HG02973 (cell line): ENCODE measurements at regions not wholly inside any gene's neighbourhood (a gene's known extent, or its start where the extent isn't known, plus 50 kb on each side); places are given as distances from the start of the nearest gene placed in this dataset.

ENCODE experiments used
- ATAC-seq: cut with Tn5 transposase; IDR thresholded peaks from one replicate; pipeline ENCODE4 v1.9.1; 2021; ENCODE audit warnings: moderate library complexity; ENCODE audit not compliant: unreplicated experiment

DNA sequence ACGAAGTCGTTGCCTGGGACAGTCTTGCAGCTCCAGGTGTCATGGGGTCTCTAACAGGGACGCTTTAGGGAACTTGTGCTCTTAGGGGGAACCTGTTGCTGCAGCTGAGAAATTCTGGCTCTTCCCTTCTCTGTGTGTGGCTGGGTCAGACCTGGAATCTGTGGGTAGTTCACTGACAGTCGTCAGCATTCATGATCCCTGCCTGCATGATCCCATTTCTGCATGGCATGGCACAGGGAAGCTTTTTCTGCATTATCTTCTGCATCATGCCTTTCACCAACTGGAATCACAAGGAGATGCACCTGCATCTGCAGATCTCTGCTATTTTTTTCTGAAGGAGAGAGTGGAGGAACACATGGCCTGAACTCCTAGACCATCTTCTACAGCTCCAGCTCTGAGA, 85.6 kb downstream of the SOX9 start:
- no peak for ATAC-seq

DNA sequence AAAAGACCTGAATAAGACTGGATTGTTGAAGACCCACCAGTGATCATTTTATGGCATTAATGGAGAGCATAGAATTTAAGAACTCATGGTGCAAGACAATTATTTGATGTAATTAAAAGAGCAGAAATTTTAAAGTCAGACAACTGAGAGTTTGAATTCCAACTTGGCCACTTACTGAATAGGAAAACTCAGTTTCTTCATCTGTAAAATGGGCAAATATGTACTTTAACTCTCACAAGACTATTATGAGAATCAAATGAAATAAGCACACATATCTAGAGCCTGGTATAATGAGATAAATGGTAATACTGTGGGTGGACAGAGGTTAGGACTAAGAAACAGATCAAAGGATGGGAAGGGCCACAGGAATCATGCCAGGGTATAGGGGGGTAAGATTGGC, 88.0 kb downstream of the SOX9 start:
- ATAC-seq, result no peak

DNA sequence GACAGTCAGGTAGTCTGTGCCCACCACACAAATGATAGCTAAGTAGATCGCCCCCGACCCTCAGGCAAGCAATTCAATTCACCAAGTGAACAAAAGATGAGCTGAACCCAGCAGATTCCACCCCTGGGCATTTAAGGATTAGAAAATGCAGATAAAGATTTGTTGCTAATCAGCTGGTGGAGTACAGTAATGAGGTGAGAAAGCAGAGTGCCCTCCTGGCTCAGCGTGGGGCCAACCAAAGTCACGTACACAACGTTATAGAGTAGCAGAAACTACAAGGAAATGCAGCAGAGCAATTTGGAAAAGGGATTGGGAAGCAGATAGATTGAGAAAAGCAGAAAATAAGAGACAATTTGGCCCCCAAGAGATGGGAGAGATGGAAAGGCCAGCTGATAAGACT, 91.2 kb downstream of the SOX9 start:
- ATAC-seq, result no peak

DNA sequence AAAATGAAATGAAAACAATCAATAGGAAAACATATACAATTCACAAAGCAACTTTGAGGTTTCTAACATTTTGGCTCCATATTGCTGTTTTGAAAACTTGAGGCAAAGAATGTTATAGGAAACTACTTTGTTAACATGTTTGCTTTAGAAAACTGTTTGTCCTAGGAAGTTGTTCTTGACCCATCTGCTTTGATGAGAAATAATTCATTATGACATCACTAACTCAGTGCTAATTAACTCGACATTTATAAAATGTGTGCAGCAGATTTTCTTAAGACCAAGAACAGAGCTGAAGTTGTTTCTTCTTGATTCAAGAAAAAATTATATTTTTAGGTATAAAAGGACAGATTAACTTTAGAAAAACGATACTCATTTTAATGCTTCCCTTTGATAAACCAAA, 94.7 kb downstream of the SOX9 start:
- ATAC-seq, result no peak

DNA sequence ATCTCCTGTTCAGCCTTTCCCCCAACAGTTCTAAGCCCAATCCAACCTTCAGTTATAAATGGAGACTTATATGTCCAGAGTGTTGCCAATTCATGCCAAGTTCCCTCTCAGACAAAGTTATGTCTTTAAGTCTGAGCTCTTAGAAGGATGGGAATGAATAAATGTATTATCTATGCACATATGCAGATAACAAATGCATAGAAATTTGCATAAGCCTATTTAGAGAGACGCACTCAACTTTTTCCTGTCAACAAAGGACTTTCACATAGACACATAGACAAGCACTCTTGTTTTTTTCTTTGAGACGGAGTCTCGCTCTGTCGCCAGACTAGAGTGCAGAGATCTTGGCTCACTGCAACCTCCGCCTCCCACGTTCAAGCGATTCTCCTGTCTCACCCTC, 95.1 kb downstream of the SOX9 start:
- no peak for ATAC-seq

DNA sequence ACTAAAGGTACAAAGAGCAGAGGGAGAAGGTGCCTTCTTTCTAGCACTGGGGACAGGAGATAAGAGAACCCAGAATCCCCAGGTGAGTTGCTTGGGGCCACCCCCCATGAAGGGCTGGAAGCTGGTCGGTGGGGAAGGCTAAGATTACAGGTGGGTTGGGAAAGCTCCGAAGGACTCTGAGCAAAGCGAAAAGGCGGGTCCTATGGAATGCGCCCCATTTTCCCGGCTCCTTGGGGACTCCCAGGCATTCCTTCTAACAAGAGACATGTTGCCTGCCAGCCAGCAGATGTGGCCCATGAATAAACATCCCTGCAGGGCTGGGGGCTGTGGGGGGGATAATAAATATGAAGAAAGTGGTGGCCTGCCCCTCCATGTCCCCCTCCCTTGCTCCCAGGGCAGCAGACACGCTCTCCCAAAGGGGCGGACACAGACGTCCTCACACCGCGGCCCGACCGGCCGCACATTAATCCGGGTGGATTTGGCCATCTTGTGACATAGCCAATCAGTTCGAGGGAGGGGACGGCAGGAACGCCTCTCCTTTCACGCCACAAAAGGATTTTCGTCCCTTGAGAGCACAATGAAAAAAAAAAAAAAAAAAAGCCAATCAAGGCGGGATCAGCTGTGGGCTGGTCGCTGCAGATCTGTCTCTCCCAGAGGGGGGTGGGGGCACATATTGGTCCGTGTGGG, 98.5 kb downstream of the SOX9 start:
- ATAC-seq, result no peak

DNA sequence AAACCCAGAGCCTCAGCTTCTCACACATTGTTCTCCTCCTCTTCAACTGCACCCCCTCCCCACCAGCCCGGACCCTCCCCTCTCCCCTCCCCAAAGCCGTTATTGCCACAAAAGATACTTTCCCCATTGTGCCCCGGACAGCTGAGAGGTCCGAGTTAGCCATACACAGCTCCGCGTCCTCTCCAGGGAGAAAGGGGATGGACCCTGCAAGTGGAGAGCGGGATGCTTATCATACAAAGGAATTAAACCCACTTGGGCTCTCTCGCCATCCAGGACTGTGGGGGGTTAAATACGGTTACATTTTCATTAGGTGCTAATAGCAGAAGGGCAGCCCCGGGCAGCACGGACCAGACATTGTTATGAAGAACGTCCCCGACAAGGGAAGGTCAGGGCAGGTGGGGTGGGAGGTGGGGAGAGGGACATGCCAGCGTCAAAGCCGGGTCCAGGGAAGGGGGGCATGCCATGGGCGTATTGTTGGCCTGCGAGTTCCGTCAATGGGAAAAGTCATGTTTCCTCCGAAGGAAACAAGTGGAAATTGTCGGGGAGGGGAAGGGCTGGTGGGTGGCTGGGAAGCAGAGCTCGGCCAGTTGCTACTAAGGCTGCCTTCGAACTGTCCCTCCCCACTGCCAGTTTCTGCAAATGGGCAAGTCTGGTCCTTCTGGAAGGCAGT, 99.1 kb downstream of the SOX9 start:
- no peak for ATAC-seq

DNA sequence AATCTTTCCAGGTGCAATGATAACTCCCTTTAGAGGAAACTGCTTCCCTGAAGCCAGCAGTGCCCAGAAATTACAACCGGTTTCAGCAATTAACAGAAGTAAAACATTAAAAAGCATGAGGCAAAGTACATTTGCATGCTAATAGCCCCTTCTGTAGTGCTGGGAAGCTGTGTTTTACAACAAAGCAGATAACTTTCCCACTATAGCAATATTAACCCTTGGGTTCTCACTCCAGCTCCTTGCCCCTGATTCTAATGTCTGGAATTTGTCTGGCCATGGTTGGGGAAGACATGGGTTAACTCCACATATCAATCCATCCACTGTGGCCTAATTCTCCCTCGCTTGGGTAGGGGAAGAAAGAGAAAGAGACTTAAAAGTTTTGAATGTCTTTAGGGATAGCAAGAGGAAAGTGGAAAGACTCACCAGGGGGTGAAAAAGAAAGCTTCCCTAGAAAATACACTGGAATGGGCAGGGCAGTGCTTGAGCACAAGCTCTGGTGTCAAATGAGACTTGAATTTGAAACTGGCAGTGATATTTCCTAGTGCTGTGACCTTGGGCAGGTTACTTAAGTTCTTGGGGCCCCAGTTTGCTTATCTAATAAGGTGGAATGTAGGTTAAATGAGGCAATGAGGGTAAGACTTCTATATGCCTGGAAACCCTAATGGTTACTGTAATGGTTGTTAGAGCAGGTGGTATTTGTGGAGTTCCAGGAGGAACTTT, 102.0 kb downstream of the SOX9 start:
- no peak for ATAC-seq

DNA sequence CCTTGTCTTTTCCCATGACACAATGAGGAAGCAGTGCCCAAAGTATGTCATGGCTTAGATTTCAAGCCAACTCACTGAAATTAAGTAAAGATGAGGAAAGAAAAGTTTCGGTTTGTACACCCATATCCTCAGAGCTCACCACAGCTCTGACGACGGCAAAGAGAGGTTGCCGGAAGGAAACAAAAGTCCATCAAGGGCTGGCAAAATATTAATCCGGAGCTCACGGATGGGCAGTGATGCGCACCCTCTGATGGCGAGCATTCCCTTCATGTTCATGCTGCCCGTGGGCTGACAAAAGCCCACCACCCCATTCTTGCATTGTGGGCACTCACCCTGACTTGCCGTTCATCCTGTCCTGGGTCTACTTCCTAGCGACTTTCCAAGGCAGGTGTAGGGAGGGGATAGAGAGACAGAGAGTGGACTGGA, 103.1 kb downstream of the SOX9 start:
- ATAC-seq, result no peak

DNA sequence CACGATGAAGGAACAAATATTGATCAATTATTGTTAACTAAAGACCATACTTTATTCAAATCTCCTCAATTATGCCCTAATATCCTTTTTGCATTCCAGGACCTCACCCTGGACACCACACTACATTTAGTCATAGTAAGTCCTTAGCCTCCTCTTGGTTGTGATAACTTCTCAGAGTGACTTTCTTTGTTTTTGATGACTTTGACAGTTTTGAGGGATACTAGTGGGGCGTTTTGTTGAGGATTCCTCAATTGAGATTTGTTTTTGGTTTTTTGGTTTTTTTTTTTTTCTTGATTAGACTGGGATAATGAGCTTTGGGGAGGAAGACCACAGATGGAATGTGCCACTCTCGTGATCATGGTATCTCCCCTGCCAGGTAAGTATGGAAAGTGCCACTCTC, 105.5 kb downstream of the SOX9 start:
- ATAC-seq, result no peak

DNA sequence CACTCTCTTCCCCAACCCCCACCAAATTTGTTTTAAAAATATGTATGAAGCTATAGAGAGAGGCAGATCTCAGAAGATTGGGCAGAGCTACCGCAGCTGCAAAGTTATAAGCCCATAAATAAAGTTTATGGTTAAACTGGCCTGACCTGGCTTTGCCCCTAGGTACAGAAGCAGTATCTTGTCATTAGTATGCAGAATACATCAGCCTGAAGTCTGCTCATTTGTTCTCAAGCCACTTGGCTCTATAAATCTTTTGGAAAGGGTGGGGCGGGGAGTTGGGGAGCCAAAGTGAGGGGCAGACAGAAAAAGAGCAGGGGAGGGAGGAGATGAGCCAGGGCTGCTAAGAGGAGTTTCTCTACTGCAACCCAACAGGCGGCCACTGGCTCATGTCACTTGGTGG, 113.2 kb downstream of the SOX9 start:
- ATAC-seq, result no peak

DNA sequence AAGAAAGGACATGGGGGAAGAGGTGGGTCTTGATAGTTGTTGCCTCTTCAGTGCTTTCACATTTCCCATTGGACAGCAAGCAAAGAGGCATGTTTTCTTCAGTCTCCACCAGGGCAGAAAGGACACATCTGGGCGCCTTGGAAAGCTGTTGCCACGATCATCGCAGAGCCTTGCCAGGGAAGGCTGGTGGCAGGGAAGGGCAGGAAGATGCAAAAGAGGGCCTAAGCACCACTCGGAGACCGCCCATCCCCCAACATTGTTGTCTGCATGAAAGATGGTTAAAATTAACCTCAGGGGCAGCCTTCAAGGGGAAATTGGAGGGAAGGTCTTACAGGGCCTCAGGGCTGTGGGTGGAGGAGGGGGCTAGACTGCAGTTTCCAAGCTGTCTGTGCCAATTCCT, 114.2 kb downstream of the SOX9 start:
- no peak for ATAC-seq

DNA sequence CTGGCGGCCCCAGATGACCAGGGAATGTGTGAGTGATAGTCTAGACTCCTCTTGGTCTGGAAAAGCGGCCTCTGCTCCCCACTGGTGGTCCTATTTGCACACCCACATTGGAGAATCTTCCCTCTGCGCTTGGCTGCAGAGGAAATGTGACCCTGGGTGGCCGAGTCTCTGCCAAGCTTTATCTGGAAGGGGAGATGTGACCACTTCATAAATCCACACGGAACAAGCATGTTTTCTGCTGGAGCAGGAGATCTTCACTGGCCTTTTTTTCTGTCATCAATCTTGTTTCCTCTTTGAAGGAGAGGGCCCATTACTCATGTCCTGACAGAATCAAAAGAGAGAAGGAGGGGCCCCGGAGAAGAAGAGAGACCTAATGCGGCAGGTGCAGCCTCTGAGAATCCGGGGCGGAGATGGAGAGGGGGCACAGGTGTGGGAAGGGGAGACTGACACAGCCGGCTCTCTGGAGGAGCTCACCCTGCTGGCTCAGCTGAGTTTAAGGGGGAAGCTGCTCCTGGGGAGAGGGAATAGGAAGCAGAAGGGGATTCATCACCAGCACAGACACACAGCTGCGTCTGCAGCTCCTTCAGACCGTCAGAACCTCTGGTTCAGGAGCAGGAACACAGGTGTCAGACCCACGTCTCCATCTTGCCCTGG, 116.3 kb downstream of the SOX9 start:
- ATAC-seq, result no peak

DNA sequence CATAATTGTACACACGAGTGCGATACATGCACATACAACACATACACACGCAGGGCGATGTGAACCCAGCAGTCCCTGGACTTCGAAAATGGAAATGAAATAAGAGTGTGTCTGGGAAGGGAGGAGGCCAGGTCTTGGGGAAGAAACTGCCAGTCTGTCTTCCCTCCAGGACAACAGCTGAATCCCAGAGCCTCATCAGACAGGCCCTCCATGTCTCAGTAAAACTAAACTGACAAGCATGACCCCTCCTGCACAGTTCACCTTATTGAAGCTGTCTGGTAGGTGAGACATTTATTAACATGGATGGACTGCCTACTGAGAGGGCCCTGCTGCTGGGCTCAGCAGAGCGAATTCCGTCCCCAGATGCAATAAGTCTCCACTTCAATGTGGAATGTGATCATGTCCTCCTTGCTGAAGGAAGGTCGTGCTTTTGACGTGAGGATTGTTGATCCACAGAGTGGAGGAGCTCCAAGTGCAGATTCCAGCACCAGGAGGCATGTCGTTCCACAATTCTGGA, 117.4 kb downstream of the SOX9 start:
- no peak for ATAC-seq

DNA sequence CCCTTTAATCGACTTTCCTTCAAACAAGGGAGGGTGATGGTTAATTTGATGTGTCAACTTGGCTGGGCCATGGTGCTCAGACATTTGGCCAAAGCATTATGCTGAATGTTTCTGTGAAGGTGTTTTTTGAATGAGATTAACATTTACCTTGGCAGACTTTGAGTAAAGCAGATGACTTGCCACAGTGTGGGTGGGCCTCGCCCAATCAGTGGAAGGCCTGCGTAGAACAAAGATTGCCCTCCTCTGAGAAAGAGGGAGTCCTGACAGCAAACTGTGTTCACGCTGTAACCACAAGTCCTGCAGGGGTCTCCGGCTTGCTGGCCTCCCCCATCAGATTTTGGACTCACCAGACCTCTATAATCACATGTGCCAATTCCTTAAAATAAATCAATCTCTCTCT, 118.7 kb downstream of the SOX9 start:
- ATAC-seq, result no peak

DNA sequence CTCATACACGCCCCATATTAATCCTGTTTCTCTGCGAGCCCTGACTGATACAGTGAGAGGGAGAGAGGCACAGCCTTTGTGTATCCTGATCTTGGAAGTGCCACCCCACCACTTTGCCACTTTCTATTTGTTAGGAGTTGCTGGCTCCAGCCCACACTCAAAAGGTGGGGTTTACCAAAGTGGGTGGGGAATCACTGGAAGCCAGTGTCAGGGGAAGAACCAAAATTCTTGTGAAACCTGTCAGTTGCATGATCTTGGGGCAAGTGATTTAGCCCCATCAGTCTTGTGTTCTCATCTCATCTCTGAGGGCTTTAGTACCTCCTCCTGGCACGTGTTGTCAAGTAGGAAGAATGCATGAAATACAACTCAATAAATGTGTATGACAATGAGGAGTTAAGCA, 119.5 kb downstream of the SOX9 start:
- ATAC-seq, result no peak

DNA sequence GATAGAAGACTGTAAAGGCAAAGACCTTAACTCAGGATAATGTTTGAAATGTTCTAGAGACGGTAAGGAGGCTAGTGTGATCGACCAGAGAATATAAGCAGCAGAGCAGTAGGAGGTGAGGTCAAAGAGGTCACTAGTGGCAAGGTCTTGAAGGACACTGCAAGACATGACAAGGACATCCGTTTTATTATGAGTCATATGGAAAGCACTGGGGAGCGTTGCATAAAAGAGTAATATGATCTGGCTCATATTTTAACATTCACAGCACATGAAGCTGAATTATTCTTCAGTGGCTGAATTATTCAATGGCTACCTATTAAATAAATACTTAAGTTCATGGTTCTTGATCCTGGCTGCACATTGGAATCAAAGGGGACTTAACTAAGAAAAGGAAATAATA, 123.7 kb downstream of the SOX9 start:
- ATAC-seq, result no peak

DNA sequence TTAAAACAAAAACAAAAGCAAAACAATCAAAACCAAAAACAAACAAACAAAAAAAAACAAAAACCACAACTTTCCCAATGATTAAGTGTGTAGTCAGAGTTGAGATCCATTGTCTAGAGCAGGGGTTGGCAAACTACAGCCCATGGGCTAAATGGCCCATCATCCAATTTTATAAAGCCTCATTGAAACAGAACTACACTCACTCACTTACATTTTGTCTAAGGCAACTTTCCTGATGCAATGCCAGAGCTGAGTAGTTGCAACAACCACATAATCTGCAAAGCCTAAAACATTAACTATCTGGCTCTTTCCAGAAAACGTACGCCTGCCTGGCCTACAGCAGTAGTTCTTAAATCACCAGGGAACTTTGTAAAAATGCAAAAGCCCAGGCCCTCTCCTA, 124.1 kb downstream of the SOX9 start:
- no peak for ATAC-seq

DNA sequence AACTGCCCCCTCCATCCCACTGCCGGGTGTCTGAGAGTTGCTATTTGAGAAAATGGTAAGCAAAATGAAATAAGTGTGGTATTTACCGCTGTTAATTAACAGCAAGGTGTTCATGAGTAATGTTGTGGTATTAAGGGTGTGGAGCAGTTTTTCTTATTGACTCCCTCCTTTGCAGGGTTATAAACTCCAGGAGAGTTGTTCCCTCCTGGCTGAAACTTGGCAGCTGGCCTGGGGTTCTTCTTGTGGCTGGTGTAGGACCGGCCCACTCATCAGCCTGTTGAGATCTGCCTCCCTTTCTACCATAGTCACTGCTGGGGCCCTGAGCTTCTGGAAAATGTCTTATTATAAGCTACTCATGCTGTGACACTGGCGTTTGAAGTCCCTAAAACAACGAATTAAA, 128.6 kb downstream of the SOX9 start:
- ATAC-seq, result no peak

DNA sequence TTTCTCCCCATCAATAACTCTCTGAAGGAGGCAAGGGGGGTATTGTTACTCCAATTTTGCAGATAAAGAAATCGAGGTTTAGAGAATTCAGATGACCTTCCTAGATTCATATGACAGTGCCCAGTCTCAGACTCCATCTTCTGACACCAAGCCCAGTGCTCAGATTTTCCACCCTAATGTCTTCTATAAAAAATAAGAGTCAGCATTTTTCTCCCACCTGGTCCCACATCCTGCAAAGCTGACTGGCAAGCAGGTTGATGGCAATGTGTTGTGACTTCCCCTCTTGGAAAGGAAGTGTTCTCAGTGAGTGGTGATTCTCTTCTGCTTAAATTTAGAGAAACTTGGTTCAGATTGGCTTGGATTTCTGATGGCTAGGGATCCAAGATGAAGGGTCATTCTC, 129.4 kb downstream of the SOX9 start:
- ATAC-seq, result no peak

DNA sequence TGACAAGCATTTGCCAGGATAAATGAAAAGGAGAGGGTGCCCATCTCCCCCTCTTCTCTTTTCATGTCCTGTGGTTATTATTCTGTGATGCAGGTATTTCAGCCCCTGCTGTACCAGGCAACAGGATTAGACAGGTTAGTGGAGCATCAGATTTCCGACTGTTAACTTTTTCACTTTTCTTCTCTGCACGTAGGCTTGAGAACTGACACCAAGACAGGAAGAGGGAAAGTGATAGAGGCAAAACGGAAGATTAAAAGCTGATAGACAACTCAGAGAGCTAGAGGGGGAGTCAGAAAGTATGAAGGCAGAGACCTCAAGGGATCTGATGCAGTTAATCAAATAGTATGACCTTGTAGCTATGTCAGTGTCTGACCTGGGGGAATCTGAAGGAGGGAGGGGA, 132.8 kb downstream of the SOX9 start:
- no peak for ATAC-seq
